AG04450 (cell line): ENCODE measurements at regions not wholly inside any gene's neighbourhood (a gene's known extent, or its start where the extent isn't known, plus 50 kb on each side); places are given as distances from the start of the nearest gene placed in this dataset.

Experiments
- CTCF ChIA-PET: fragments of 300-600, 350-600 bp; formaldehyde crosslinking; extraction: SDS; loops from one replicate; lab custom pipeline; 2022; ENCODE audit warnings: antibody characterized with exemption, inconsistent platforms; lab: Charles Lee
- POLR2A ChIA-PET: fragments of 350-600 bp; formaldehyde crosslinking; extraction: SDS; loops from one replicate; lab custom pipeline; 2021; ENCODE audit warnings: antibody characterized with exemption, inconsistent platforms; lab: Yijun Ruan, JAX
- DNase-seq: peaks from one replicate; pipeline ENCODE4 v3.0.0-alpha.2; 2011; ENCODE audit warnings: low read depth, low spot score
- H3K27ac ChIP-seq: one replicate; pipeline ENCODE4 v1.5.1; 2012; ENCODE audit warnings: low read depth, low read length, control low read depth
- H3K27me3 ChIP-seq: one replicate; pipeline ENCODE4 v1.6.0; 2012; ENCODE audit warnings: low read length; ENCODE audit not compliant: control insufficient read depth, insufficient read depth
- H3K4me3 ChIP-seq: 2 replicates; pipeline ENCODE4 v1.5.1; 2011; ENCODE audit warnings: mild to moderate bottlenecking, low read depth, low read length, control low read depth
- H3K9me3 ChIP-seq: 2 replicates; pipeline ENCODE4 v1.5.1; 2012; ENCODE audit warnings: low read length; ENCODE audit not compliant: control insufficient read depth, insufficient read depth
- CTCF ChIP-seq: IDR thresholded peaks from 2 replicates; pipeline ENCODE4 v1.5.1; 2011; ENCODE audit warnings: low read depth, low read length, control low read depth, inconsistent platforms

- TF ChIP-seq CTCF, result peak; percentile 59
- ChIA-PET POLR2A (no interaction called here), CTCF (interaction anchor here (0.6 to 1.2 kb wide), 10 partner anchors 8 to 265 kb away, joined by 3 to 5 read pairs (median 3); no protein-coding TSS in a partner anchor)
- Histone ChIP-seq H3K4me3 (no peak overlapping the region), H3K9me3 (no peaks in the 10 kb centered on the region), H3K27me3 (no peaks in the 10 kb centered on the region), H3K27ac (no peak overlapping the region)
- no peak for DNase-seq
Measured at GRCh38 chr10:61606959-61607907, 55.5 kb upstream of the CABCOCO1 start.

- H3K4me3 ChIP-seq, result no peak overlapping the region
- CTCF ChIA-PET, result no interaction called here
- no peaks in the 10 kb centered on the region for H3K27me3 ChIP-seq
- no peak for TF ChIP-seq CTCF
- POLR2A ChIA-PET, result no interaction called here
- H3K27ac ChIP-seq, result no peak overlapping the region
- DNase-seq, result no peak
- H3K9me3 ChIP-seq, result no peaks in the 10 kb centered on the region
Measured at GRCh38 chr10:61605221-61605620, 57.5 kb upstream of the CABCOCO1 start.

GRCh38 chr10:61600399-61600798, 62.3 kb upstream of the CABCOCO1 start:
- no peak for DNase-seq
- no peak overlapping the region for H3K27ac ChIP-seq
- TF ChIP-seq CTCF, result no peak
- POLR2A ChIA-PET, result no interaction called here
- H3K9me3 ChIP-seq, result no peaks in the 10 kb centered on the region
- H3K27me3 ChIP-seq, result no peaks in the 10 kb centered on the region
- CTCF ChIA-PET, result interaction anchor here (0.9 kb wide), 1 partner anchor 784 kb away, joined by 3 read pairs; no protein-coding TSS in a partner anchor
- no peak overlapping the region for H3K4me3 ChIP-seq

GRCh38 chr10:61594430-61594829, 68.3 kb upstream of the CABCOCO1 start:
- Histone ChIP-seq H3K9me3 (no peaks in the 10 kb centered on the region), H3K4me3 (no peak overlapping the region), H3K27ac (no peak overlapping the region), H3K27me3 (no peaks in the 10 kb centered on the region)
- CTCF ChIA-PET, result no interaction called here
- no peak for TF ChIP-seq CTCF
- POLR2A ChIA-PET, result no interaction called here
- no peak for DNase-seq

GRCh38 chr10:61592581-61592980, 70.1 kb upstream of the CABCOCO1 start:
- Histone ChIP-seq H3K27me3 (no peaks in the 10 kb centered on the region), H3K27ac (no peak overlapping the region), H3K9me3 (no peaks in the 10 kb centered on the region), H3K4me3 (no peak overlapping the region)
- ChIA-PET CTCF (no interaction called here), POLR2A (no interaction called here)
- TF ChIP-seq CTCF, result no peak
- no peak for DNase-seq
